ENCODE measurements at regions not wholly inside any gene's neighbourhood (a gene's known extent, or its start where the extent isn't known, plus 50 kb on each side); places are given as distances from the start of the nearest gene placed in this dataset.

DNA sequence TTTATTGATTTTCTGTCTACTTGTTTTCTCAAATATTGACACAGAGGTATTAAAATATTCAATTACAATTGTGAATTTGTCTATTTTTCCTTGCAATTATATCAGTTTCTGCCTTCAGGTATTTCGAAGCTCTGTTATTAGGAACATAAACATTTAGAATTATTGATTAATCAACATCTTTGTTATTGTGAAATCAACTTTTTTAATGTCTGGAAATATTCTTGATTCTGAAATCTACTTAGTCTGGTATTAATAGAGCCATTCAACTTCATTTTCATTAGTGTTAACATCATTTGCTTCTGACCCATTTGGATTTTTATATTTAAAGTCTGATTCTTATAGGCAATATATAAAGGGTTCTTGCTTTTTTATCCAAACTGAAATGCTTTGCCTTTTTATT, 69.8 kb upstream of the CALN1 start:
- TF ChIP-seq, protein P1, sequence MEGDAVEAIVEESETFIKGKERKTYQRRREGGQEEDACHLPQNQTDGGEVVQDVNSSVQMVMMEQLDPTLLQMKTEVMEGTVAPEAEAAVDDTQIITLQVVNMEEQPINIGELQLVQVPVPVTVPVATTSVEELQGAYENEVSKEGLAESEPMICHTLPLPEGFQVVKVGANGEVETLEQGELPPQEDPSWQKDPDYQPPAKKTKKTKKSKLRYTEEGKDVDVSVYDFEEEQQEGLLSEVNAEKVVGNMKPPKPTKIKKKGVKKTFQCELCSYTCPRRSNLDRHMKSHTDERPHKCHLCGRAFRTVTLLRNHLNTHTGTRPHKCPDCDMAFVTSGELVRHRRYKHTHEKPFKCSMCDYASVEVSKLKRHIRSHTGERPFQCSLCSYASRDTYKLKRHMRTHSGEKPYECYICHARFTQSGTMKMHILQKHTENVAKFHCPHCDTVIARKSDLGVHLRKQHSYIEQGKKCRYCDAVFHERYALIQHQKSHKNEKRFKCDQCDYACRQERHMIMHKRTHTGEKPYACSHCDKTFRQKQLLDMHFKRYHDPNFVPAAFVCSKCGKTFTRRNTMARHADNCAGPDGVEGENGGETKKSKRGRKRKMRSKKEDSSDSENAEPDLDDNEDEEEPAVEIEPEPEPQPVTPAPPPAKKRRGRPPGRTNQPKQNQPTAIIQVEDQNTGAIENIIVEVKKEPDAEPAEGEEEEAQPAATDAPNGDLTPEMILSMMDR (IDR thresholded peaks at IDR 0.05), result no peak

GRCh38 chr7:72476608-72477305, 64.6 kb upstream of the CALN1 start:
- TF ChIP-seq, protein P1 (IDR thresholded peaks at IDR 0.05), result no peak

GRCh38 chr7:72467237-72467636, 55.1 kb upstream of the CALN1 start:
- TF ChIP-seq, protein P1 (IDR thresholded peaks at IDR 0.05), result no peak

GRCh38 chr7:72466797-72467196, 54.7 kb upstream of the CALN1 start:
- TF ChIP-seq, protein P1 (IDR thresholded peaks at IDR 0.05), result no peak

DNA sequence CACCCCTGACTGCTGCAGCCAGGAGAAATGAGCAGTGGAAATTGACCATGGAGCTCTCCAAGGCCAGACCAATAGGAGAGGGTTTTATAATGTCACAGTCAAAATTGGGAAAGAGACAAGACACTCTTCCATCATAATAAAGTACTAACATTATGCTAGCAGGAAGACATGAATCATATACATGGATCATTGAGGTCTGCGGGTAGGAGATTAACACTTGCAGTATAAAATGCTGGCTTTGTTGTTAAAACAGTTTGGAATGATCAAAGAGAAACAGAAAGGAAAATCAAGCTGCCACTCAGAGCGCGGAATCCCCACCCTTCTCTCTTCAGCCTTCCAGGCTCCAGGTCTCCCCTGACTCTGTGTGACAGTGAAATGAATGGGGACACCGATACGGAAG, 53.4 kb upstream of the CALN1 start:
- TF ChIP-seq, protein P1 (IDR thresholded peaks at IDR 0.05), result no peak

- TF ChIP-seq, protein P1 (IDR thresholded peaks at IDR 0.05), result no peak
Observed at GRCh38 chr7:72462311-72462710, 50.2 kb upstream of the CALN1 start.

Data from LNCAP (cell line).